C4-2B (cell line): ENCODE measurements at regions not wholly inside any gene's neighbourhood (a gene's known extent, or its start where the extent isn't known, plus 50 kb on each side); places are given as distances from the start of the nearest gene placed in this dataset.

Experiments used
- CTCF ChIP-seq: fragments of 450-650 bp; conservative IDR thresholded peaks from 2 replicates; pipeline ENCODE4 v1.5.1; 2017; ENCODE audit warnings: mild to moderate bottlenecking
- ZFX ChIP-seq: fragments of 450-650 bp; IDR thresholded peaks from 2 replicates; pipeline ENCODE4 v1.6.1; 2017

GRCh38 chr10:62560201-62560819 lies 186.1 kb downstream of the ZNF365 start:
- TF ChIP-seq CTCF, result no peak
- no peak for TF ChIP-seq ZFX
